SK-N-SH (cell line): ENCODE measurements at regions not wholly inside any gene's neighbourhood (a gene's known extent, or its start where the extent isn't known, plus 50 kb on each side); places are given as distances from the start of the nearest gene placed in this dataset.

Experiments used
- CTCF ChIA-PET: fragments of 300-600, 350-600 bp; formaldehyde crosslinking; extraction: SDS; loops from one replicate; lab custom pipeline; 2021; lab: Yijun Ruan, JAX
- POLR2A ChIA-PET: fragments of 350-600 bp; sonication (Branson Sonifier 250); formaldehyde crosslinking; extraction: SDS; loops from one replicate; lab custom pipeline; 2020; ENCODE audit warnings: antibody characterized with exemption, inconsistent platforms; lab: Yijun Ruan, JAX
- DNase-seq: peaks from one replicate; pipeline ENCODE4 v3.0.0; 2012
- H2AFZ ChIP-seq: fragments of 200-600 bp; sonication (generic); 2 replicates; pipeline ENCODE4 v1.8.1; 2016; ENCODE audit warnings: antibody characterized with exemption, mild to moderate bottlenecking, low read depth
- H3F3A ChIP-seq: fragments of 200-600 bp; sonication (generic); replicated peaks from 2 replicates; pipeline ENCODE3; 2016; ENCODE audit warnings: antibody characterized with exemption, mild to moderate bottlenecking; ENCODE audit not compliant: insufficient read depth
- H3K27ac ChIP-seq, 2 experiments: fragments of 200-500 bp in 1 of 2; fragments of 200-600 bp in 1 of 2; sonication (Bioruptor generic) in 1 of 2; sonication (generic), shearing (Covaris generic) in 1 of 2; 2 replicates each; pipeline versions ENCODE4 v1.5.1 to v1.6.1; 2014 to 2016; ENCODE audit warnings: low read depth in 2 of 2, inconsistent platforms in 1 of 2, low read length in 1 of 2, mild to moderate bottlenecking in 1 of 2, mixed read lengths in 1 of 2
- H3K27me3 ChIP-seq: fragments of 200-600 bp; sonication (generic), shearing (Covaris generic); 2 replicates; pipeline ENCODE4 v1.6.1; 2016; ENCODE audit warnings: mixed run types; ENCODE audit not compliant: insufficient read depth
- H3K36me3 ChIP-seq, 2 experiments: fragments of 200-500 bp in 1 of 2; fragments of 200-600 bp in 1 of 2; sonication (Bioruptor generic) in 1 of 2; sonication (generic) in 1 of 2; replicated peaks in 1 of 2; 2 replicates each; pipeline versions ENCODE3 to v1.5.1; 2014 to 2016; ENCODE audit warnings: low read length in 1 of 2, mild to moderate bottlenecking in 1 of 2; ENCODE audit not compliant: insufficient read depth in 2 of 2, control insufficient read depth in 1 of 2
- H3K4me1 ChIP-seq, 2 experiments: fragments of 200-500 bp in 1 of 2; fragments of 200-600 bp in 1 of 2; sonication (Bioruptor generic) in 1 of 2; sonication (generic), shearing (Covaris generic) in 1 of 2; 2 replicates each; pipeline versions ENCODE4 v1.5.1 to v1.6.1; 2014 to 2016; ENCODE audit warnings: low read depth in 1 of 2, low read length in 1 of 2, mixed run types in 1 of 2; ENCODE audit not compliant: insufficient read depth in 2 of 2, control insufficient read depth in 1 of 2
- H3K4me2 ChIP-seq: fragments of 200-600 bp; sonication (generic), shearing (Covaris generic); 2 replicates; pipeline ENCODE4 v1.6.1; 2017; ENCODE audit warnings: mixed run types
- H3K4me3 ChIP-seq, 2 experiments: fragments of 200-500 bp in 1 of 2; fragments of 200-600 bp in 1 of 2; sonication (Bioruptor generic) in 1 of 2; sonication (generic), shearing (Covaris generic) in 1 of 2; 2 replicates each; pipeline versions ENCODE4 v1.5.1 to v1.8.1; 2014 to 2016; ENCODE audit warnings: low read depth in 2 of 2, inconsistent platforms in 1 of 2, low read length in 1 of 2, mild to moderate bottlenecking in 1 of 2, mixed read lengths in 1 of 2, moderate library complexity in 1 of 2
- H3K79me2 ChIP-seq: fragments of 200-600 bp; sonication (generic); 2 replicates; pipeline ENCODE4 v1.8.1; 2017; ENCODE audit warnings: mild to moderate bottlenecking; ENCODE audit not compliant: insufficient read depth
- H3K9ac ChIP-seq: fragments of 200-600 bp; sonication (generic); 2 replicates; pipeline ENCODE4 v1.6.1; 2017; ENCODE audit warnings: mixed run types
- H3K9me2 ChIP-seq: fragments of 200-600 bp; sonication (generic); 2 replicates; pipeline ENCODE4 v1.6.1; 2017; ENCODE audit warnings: mixed run types
- H3K9me3 ChIP-seq: fragments of 200-600 bp; sonication (generic); 2 replicates; pipeline ENCODE4 v1.6.1; 2017; ENCODE audit warnings: mixed run types, mild to moderate bottlenecking, moderate library complexity
- H4K20me1 ChIP-seq: fragments of 200-600 bp; sonication (generic); 2 replicates; pipeline ENCODE4 v1.6.1; 2017; ENCODE audit warnings: mild to moderate bottlenecking, mixed run types; ENCODE audit not compliant: insufficient read depth
- CHD2 ChIP-seq: fragments of 150-350 bp; IDR thresholded peaks from 2 replicates; pipeline ENCODE4 v1.6.1; 2018; ENCODE audit warnings: low read length; ENCODE audit not compliant: partially characterized antibody
- EZH2phosphoT487 ChIP-seq: fragments of 200-600 bp; sonication (generic); IDR thresholded peaks from 2 replicates; pipeline ENCODE4 v1.6.1; 2017; ENCODE audit warnings: low read depth, mixed run types, mild to moderate bottlenecking, antibody characterized with exemption, moderate library complexity, borderline replicate concordance
- FOSL2 ChIP-seq: IDR thresholded peaks from 2 replicates; pipeline ENCODE4 v1.4.0; 2012; ENCODE audit warnings: low read depth, mild to moderate bottlenecking, moderate library complexity, borderline replicate concordance
- MAX ChIP-seq: IDR thresholded peaks from 2 replicates; pipeline ENCODE4 v1.4.0; 2012; ENCODE audit warnings: low read depth
- MEF2A ChIP-seq: IDR thresholded peaks from 2 replicates; pipeline ENCODE4 v1.4.0; 2012; ENCODE audit warnings: low read depth, borderline replicate concordance
- RFX5 ChIP-seq: IDR thresholded peaks from 2 replicates; pipeline ENCODE4 v1.6.1; 2012; ENCODE audit warnings: mild to moderate bottlenecking, improper control_type of control experiment, low read length
- RXRA ChIP-seq: IDR thresholded peaks from 2 replicates; pipeline ENCODE4 v1.4.0; 2012; ENCODE audit warnings: low read depth, mild to moderate bottlenecking, borderline replicate concordance
- SIN3A ChIP-seq: IDR thresholded peaks from 2 replicates; pipeline ENCODE4 v1.6.1; 2012; ENCODE audit warnings: low read depth, mild to moderate bottlenecking, low read length, moderate library complexity, borderline replicate concordance
- USF1 ChIP-seq: IDR thresholded peaks from 2 replicates; pipeline ENCODE4 v1.4.0; 2012; ENCODE audit warnings: low read depth, borderline replicate concordance
- ZBTB33 ChIP-seq: IDR thresholded peaks from 2 replicates; pipeline ENCODE4 v1.4.0; 2012; ENCODE audit warnings: low read depth, borderline replicate concordance

- no peak for TF ChIP-seq EZH2phosphoT487
- no peak for TF ChIP-seq RXRA
- no peak for TF ChIP-seq FOSL2
- TF ChIP-seq MEF2A = no peak
- TF ChIP-seq USF1 = no peak
- TF ChIP-seq MAX = no peak
- no peak for TF ChIP-seq ZBTB33
- no peak for TF ChIP-seq RFX5
Observed at GRCh38 chr4:134470544-134470943, 269.0 kb upstream of the PABPC4L start (continued).

GRCh38 chr4:134465417-134465816 is 263.8 kb upstream of the PABPC4L start:
- Histone ChIP-seq H2AFZ (no peak overlapping the region), H3F3A (no peaks in the 10 kb centered on the region)
- CTCF ChIA-PET = interaction anchor here (1.0 kb wide), 1 partner anchor 18 kb away, joined by 3 read pairs; no protein-coding TSS in a partner anchor
- TF ChIP-seq CHD2 (no peak), FOSL2 (no peak), MAX (no peak), MEF2A (no peak), ZBTB33 (no peak), EZH2phosphoT487 (no peak), SIN3A (no peak)
- TF ChIP-seq, all 33 proteins: peak for 0
- Histone ChIP-seq H3K4me1 (no peaks in the 10 kb centered on the region), H3K27ac (no peak overlapping the region), H3K27me3 (no peaks in the 10 kb centered on the region), H3K36me3 (no peaks in the 10 kb centered on the region), H3K4me3 (no peak overlapping the region), H3K9ac (no peak overlapping the region), H3K79me2 (no peaks in the 10 kb centered on the region), H3K9me3 (no peaks in the 10 kb centered on the region), H3K4me2 (no peak overlapping the region), H3K9me2 (no peaks in the 10 kb centered on the region; the same call in 1 of the 2 replicates), H4K20me1 (no peaks in the 10 kb centered on the region)
- POLR2A ChIA-PET = no interaction called here
- DNase-seq = no peak
